ENCODE measurements at regions not wholly inside any gene's neighbourhood (a gene's known extent, or its start where the extent isn't known, plus 50 kb on each side); places are given as distances from the start of the nearest gene placed in this dataset.

DNA sequence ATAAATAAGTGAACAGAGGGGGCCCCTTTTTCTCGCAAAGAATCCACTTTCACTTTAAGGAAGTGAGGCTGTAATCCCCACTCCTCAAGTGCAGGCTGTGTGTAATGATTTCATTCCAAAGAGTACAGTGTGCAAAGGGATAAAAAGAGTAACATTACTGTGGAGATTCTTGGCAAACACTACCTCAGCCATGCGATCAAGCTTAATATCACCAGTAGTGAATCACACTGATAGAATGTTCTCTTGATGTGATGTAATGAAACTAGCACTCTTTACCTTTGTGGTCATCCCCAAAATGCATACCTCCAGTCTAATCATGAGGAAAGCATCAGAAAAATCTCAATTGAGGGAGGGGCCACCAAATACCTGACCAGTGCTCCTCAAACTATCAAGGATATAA is 246.1 kb upstream of the CHORDC1 start:
- TF ChIP-seq POLR2AphosphoS5 (IDR thresholded peaks at IDR 0.05; ENCODE audit: insufficient read depth, low read depth, low read length): no peak
- no peak for TF ChIP-seq FOS (IDR thresholded peaks at IDR 0.05; ENCODE audit: borderline replicate concordance, insufficient read depth, low read length)
- TF ChIP-seq, protein P1, sequence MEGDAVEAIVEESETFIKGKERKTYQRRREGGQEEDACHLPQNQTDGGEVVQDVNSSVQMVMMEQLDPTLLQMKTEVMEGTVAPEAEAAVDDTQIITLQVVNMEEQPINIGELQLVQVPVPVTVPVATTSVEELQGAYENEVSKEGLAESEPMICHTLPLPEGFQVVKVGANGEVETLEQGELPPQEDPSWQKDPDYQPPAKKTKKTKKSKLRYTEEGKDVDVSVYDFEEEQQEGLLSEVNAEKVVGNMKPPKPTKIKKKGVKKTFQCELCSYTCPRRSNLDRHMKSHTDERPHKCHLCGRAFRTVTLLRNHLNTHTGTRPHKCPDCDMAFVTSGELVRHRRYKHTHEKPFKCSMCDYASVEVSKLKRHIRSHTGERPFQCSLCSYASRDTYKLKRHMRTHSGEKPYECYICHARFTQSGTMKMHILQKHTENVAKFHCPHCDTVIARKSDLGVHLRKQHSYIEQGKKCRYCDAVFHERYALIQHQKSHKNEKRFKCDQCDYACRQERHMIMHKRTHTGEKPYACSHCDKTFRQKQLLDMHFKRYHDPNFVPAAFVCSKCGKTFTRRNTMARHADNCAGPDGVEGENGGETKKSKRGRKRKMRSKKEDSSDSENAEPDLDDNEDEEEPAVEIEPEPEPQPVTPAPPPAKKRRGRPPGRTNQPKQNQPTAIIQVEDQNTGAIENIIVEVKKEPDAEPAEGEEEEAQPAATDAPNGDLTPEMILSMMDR (IDR thresholded peaks at IDR 0.05; ENCODE audit: extremely low read depth in 1 of 2, insufficient read depth in 1 of 2, low read depth in 1 of 2, low read length in 2 of 2): no peak
- TF ChIP-seq, protein P2, sequence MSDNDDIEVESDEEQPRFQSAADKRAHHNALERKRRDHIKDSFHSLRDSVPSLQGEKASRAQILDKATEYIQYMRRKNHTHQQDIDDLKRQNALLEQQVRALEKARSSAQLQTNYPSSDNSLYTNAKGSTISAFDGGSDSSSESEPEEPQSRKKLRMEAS (IDR thresholded peaks at IDR 0.05; ENCODE audit: insufficient read depth, insufficient read length): no peak
- no peak for TF ChIP-seq POLR2A (IDR thresholded peaks at IDR 0.05; ENCODE audit: low read depth, low read length)

All from endothelial cell of umbilical vein (primary cell).